ENCODE measurements at regions not wholly inside any gene's neighbourhood (a gene's known extent, or its start where the extent isn't known, plus 50 kb on each side); places are given as distances from the start of the nearest gene placed in this dataset.

- no peak for TF ChIP-seq CTCF (IDR thresholded peaks at IDR 0.05; ENCODE audit: insufficient read depth, low read length)
- H3K4me3 ChIP-seq (ENCODE audit: low read depth, low read length) = no peak overlapping the region
- DNase-seq (ENCODE audit: low read depth) = no peak
These were observed 49.9 kb upstream of the PPP1R3A start for GRCh38 chr7:113968713-113969112.
